OCI-LY1 (cell line): ENCODE measurements at regions not wholly inside any gene's neighbourhood (a gene's known extent, or its start where the extent isn't known, plus 50 kb on each side); places are given as distances from the start of the nearest gene placed in this dataset.

Experiments used
- H2AFZ ChIP-seq: fragments of 200-600 bp; sonication (generic), shearing (Covaris generic); 2 replicates; pipeline ENCODE4 v1.6.0; 2014; ENCODE audit warnings: antibody characterized with exemption, mild to moderate bottlenecking, low read length
- H3F3A ChIP-seq: fragments of 200-600 bp; sonication (generic), shearing (Covaris generic); 2 replicates; pipeline ENCODE4 v1.6.0; 2014; ENCODE audit warnings: mild to moderate bottlenecking, antibody characterized with exemption, low read length, moderate library complexity; ENCODE audit not compliant: insufficient read depth
- H3K27ac ChIP-seq: fragments of 200-600 bp; sonication (generic); 2 replicates; pipeline ENCODE4 v1.5.1; 2014; ENCODE audit warnings: low read length, mixed run types, mild to moderate bottlenecking, low read depth; ENCODE audit not compliant: poor library complexity, severe bottlenecking
- H3K27me3 ChIP-seq: fragments of 200-600 bp; sonication (generic); 2 replicates; pipeline ENCODE4 v1.6.0; 2014; ENCODE audit warnings: antibody characterized with exemption, mild to moderate bottlenecking, low read length, moderate library complexity; ENCODE audit not compliant: insufficient read depth
- H3K36me3 ChIP-seq: fragments of 200-600 bp; sonication (generic); 2 replicates; pipeline ENCODE4 v1.6.1; 2014; ENCODE audit warnings: mild to moderate bottlenecking, antibody characterized with exemption, low read length, moderate library complexity, mixed read lengths; ENCODE audit not compliant: insufficient read depth
- H3K4me1 ChIP-seq: fragments of 200-600 bp; sonication (generic); 2 replicates; pipeline ENCODE4 v1.5.1; 2014; ENCODE audit warnings: mild to moderate bottlenecking, low read length, moderate library complexity; ENCODE audit not compliant: insufficient read depth, severe bottlenecking
- H3K4me2 ChIP-seq: fragments of 200-600 bp; sonication (generic), shearing (Covaris generic); 2 replicates; pipeline ENCODE4 v1.6.1; 2014; ENCODE audit warnings: low read length
- H3K4me3 ChIP-seq: fragments of 200-600 bp; sonication (generic); 2 replicates; pipeline ENCODE4 v1.5.1; 2014; ENCODE audit warnings: low read length, low read depth, mild to moderate bottlenecking, mixed read lengths; ENCODE audit not compliant: poor library complexity, severe bottlenecking
- H3K79me2 ChIP-seq: fragments of 200-600 bp; shearing (Covaris generic); 2 replicates; pipeline ENCODE4 v1.6.1; 2016; ENCODE audit warnings: mixed run types, low read length, mixed read lengths; ENCODE audit not compliant: insufficient read depth
- H3K9ac ChIP-seq: fragments of 200-600 bp; sonication (generic), shearing (Covaris generic); 2 replicates; pipeline ENCODE4 v1.6.1; 2014; ENCODE audit warnings: mild to moderate bottlenecking, low read length, mixed read lengths
- H3K9me2 ChIP-seq: fragments of 200-600 bp; sonication (generic), shearing (Covaris generic); 2 replicates; pipeline ENCODE4 v1.6.1; 2014; ENCODE audit warnings: low read depth, mild to moderate bottlenecking, low read length, mixed read lengths
- H3K9me3 ChIP-seq: fragments of 200-600 bp; shearing (Covaris generic); 2 replicates; pipeline ENCODE4 v1.6.1; 2014; ENCODE audit warnings: low read length, mixed read lengths
- H4K20me1 ChIP-seq: fragments of 200-600 bp; sonication (generic), shearing (Covaris generic); 2 replicates; pipeline ENCODE4 v1.6.0; 2016; ENCODE audit warnings: mild to moderate bottlenecking, low read length; ENCODE audit not compliant: insufficient read depth
- CTCF ChIP-seq: fragments of 200-600 bp; sonication (generic), shearing (Covaris generic); IDR thresholded peaks from 2 replicates; pipeline ENCODE4 v1.5.1; 2017; ENCODE audit warnings: mild to moderate bottlenecking, antibody characterized with exemption, low read length, moderate library complexity, mixed read lengths
- EZH2 ChIP-seq: fragments of 200-600 bp; sonication (generic), shearing (Covaris generic); IDR thresholded peaks from 2 replicates; pipeline ENCODE4 v1.8.0; 2017; ENCODE audit warnings: borderline replicate concordance, mixed run types, mild to moderate bottlenecking, antibody characterized with exemption, low read length, moderate library complexity, mixed read lengths

- Histone ChIP-seq H3K9me3 (no peaks in the 10 kb centered on the region), H2AFZ (no peak overlapping the region), H3K4me2 (no peak overlapping the region), H3K4me1 (no peaks in the 10 kb centered on the region), H3K27ac (no peak overlapping the region), H3K9ac (no peak overlapping the region), H3F3A (no peaks in the 10 kb centered on the region), H3K9me2 (no peaks in the 10 kb centered on the region), H3K36me3 (no peaks in the 10 kb centered on the region), H3K4me3 (no peak overlapping the region), H3K27me3 (peaks cover 5% of the 10 kb centered on the region; the same call in 1 of the 2 replicates), H3K79me2 (no peaks in the 10 kb centered on the region), H4K20me1 (no peaks in the 10 kb centered on the region)
- no peak for TF ChIP-seq EZH2
- TF ChIP-seq CTCF: no peak
Measured at GRCh38 chr14:76574416-76575095, 186.7 kb upstream of the VASH1 start.

DNA sequence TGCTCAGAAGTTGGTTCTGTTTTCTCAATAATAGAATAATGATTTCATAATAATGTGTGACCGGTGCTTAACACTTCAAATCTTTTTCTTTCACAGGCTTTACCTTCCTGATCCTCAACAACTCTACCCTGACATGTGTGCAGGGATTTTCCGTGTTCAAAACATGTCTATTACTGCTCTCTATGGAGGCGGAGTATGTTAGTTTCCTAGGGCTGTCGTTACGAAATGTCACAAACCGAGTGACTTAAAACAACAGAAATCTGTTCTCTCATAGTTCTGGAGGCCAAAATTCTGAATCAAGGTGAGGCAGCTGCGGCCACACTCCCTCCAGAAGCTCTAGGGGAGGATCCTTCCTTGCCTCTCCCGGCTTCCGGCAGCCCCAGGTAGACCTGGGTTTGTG is 186.2 kb upstream of the VASH1 start:
- Histone ChIP-seq H3K9me3 (no peaks in the 10 kb centered on the region), H3K27ac (no peak overlapping the region), H3K4me3 (no peak overlapping the region), H3K79me2 (no peaks in the 10 kb centered on the region), H3K4me2 (no peak overlapping the region), H3K36me3 (no peaks in the 10 kb centered on the region), H3K9me2 (no peaks in the 10 kb centered on the region), H3F3A (no peaks in the 10 kb centered on the region), H4K20me1 (no peaks in the 10 kb centered on the region), H2AFZ (no peak overlapping the region), H3K27me3 (peaks cover 5% of the 10 kb centered on the region; the same call in 1 of the 2 replicates), H3K4me1 (no peaks in the 10 kb centered on the region), H3K9ac (no peak overlapping the region)
- TF ChIP-seq EZH2 (no peak), CTCF (no peak)

DNA sequence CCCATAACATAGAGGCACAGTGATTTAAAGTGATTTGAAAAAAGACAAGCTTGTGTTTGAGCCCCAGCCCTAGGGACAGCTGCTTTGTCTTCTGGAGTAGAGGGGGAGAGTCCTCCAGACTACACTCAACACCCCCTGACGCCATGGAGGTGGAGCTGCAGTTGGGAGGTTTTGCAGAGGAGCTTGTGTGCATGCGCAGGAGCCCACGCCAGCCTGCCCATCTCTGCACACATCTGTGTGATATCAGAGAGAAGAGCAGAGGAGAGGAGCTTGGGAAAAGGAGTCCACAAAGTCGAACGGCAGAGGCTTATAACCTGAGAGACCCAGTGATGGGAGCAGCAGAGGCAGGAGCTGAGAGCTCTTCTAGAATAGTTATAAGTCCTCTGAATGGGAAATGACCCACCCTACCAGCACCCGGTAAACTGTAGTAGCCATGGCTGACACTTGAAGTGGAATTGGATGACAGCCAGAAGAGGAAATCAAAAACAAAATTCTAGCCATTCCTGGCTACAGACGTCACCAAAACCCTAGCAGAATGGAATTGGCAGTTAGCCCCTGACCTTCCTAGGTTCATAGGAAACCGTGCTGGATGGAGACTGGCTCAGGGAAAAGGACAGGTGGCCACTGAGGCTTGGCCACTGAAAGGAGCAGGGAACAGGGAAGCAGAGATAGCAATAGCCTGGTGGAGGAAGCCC is 185.1 kb upstream of the VASH1 start:
- Histone ChIP-seq H3K4me1 (no peaks in the 10 kb centered on the region), H3K9me2 (no peaks in the 10 kb centered on the region), H3K4me2 (no peak overlapping the region), H3F3A (no peaks in the 10 kb centered on the region), H3K9ac (no peak overlapping the region), H2AFZ (no peak overlapping the region), H3K9me3 (no peaks in the 10 kb centered on the region), H3K27ac (no peak overlapping the region), H3K27me3 (peaks cover 5% of the 10 kb centered on the region; the same call in 1 of the 2 replicates), H3K79me2 (no peaks in the 10 kb centered on the region), H3K36me3 (no peaks in the 10 kb centered on the region), H3K4me3 (no peak overlapping the region), H4K20me1 (no peaks in the 10 kb centered on the region)
- TF ChIP-seq CTCF (no peak), EZH2 (no peak)
